HFF-Myc (cell line): ENCODE measurements at regions not wholly inside any gene's neighbourhood (a gene's known extent, or its start where the extent isn't known, plus 50 kb on each side); places are given as distances from the start of the nearest gene placed in this dataset.

Source experiments
- DNase-seq: peaks from one replicate; pipeline ENCODE4 v3.0.0-alpha.2; 2011; ENCODE audit warnings: low read depth; ENCODE audit errors: extremely low read depth
- H3K4me3 ChIP-seq: replicated peaks from 2 replicates; pipeline ENCODE4 v1.5.1; 2011; ENCODE audit warnings: low read depth, mild to moderate bottlenecking, control low read depth, low read length
- TF ChIP-seq, protein P1 (sequence below): IDR thresholded peaks from 2 replicates; pipeline ENCODE4 v1.5.1; 2012; ENCODE audit warnings: mild to moderate bottlenecking, low read depth, low read length, control low read depth; ENCODE audit errors: missing control alignments

DNA sequence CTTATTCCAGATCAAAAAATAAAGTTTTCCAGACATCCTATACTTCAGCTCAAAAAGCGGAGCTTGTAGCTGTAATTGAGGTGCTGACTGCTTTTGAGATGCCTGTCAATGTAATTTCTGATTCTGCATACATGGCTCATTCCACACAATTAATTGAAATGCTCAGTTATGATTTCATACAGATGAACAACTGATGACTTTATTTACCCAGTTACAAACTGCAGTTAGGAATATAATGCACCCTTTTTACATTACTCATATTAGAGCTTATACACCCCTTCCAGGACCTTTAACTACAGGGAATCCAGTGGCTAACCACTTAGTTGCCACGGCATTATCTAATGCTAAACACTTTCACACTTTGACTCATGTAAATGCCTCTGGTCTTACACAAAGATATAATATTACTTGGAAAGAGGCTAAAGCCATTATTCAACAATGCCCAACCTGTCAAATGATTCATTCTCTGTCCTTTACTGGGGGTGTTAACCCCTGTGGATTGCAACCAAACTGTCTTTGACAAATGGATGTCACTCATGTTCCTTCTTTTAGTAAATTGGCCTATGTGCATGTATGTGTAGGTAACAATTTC lies 147.3 kb downstream of the ZNF33B start:
- DNase-seq, result no peak
- H3K4me3 ChIP-seq, result no peak overlapping the region
- TF ChIP-seq, protein P1, sequence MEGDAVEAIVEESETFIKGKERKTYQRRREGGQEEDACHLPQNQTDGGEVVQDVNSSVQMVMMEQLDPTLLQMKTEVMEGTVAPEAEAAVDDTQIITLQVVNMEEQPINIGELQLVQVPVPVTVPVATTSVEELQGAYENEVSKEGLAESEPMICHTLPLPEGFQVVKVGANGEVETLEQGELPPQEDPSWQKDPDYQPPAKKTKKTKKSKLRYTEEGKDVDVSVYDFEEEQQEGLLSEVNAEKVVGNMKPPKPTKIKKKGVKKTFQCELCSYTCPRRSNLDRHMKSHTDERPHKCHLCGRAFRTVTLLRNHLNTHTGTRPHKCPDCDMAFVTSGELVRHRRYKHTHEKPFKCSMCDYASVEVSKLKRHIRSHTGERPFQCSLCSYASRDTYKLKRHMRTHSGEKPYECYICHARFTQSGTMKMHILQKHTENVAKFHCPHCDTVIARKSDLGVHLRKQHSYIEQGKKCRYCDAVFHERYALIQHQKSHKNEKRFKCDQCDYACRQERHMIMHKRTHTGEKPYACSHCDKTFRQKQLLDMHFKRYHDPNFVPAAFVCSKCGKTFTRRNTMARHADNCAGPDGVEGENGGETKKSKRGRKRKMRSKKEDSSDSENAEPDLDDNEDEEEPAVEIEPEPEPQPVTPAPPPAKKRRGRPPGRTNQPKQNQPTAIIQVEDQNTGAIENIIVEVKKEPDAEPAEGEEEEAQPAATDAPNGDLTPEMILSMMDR, result no peak

DNA sequence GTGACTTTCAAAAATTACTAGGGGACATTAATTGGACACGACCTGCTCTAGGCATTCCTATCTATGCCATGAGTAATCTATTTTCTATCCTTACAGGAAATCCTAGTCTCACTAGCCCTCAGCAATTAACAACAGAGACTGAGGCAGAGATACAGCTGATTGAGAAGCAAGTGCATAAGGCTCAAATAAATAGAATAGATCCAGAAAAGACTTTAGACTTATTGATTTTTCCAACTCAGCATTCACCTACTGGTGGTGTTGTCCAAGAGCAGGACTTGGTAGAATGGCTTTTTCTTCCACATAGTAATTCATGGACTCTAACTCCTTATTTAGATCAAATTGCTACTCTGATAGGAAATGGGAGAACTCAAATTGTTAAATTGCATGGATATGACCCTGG lies 148.0 kb downstream of the ZNF33B start:
- H3K4me3 ChIP-seq, result no peak overlapping the region
- DNase-seq, result no peak
- TF ChIP-seq, protein P1, result no peak

DNA sequence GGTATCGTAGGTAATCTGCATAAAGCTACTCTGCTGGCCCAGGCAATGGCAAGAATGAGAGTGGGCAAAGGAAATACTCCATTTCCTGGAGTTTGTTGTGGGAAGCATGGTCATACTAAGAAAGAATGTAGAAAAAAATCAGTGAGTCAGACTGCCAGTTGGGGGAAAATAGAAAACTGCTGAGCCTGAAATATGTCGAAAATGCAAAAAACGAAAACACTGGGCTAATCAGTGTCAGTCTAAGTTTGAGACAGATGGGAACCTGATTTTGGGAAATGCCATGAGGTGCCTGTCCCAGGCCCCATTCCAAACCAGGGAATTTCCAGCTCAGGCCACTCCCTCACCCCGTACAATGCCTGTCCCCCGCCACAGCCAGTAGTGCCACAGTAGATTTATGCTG lies 150.0 kb downstream of the ZNF33B start:
- DNase-seq, result no peak
- H3K4me3 ChIP-seq, result no peak overlapping the region
- TF ChIP-seq, protein P1, result no peak

DNA sequence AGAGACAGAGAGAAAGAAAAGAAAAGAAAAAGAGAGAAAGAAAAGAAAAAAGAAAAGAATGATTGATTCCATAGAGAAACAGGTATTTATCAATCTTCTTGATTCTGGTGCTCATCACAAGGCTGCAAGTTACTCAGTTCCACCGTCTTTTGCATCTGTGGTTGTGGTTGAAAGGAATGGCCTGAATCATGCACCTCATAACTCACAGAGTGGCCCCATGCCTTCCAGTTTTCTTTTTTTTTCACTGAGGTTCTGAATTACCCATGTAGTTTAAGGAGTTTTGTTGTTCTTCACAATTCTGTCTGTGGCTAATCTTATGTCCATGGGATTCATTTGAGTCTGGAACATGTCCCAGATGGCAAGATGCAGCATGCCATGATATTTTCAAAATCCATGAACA lies 156.0 kb downstream of the ZNF33B start:
- DNase-seq, result no peak
- no peak overlapping the region for H3K4me3 ChIP-seq
- TF ChIP-seq, protein P1, result no peak

DNA sequence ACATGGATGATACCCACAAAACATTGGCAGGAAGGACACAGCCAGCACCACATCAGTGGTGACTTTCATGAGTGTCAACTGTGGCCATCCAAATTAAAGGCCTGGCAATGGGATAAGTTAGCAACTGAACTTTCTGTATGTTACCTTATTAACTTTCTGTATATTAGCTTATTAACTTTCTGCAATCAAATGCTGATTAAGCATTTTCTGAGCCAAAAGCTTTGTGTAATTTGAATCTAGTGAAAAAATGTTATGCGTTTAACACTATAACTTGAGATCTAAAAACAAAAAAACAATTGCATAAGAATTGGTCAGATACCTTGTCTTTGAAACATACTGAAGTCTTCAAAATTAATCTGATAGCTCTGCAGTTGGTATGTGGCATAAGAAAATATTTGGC lies 159.3 kb downstream of the ZNF33B start:
- DNase-seq, result no peak
- TF ChIP-seq, protein P1, result no peak
- no peak overlapping the region for H3K4me3 ChIP-seq

DNA sequence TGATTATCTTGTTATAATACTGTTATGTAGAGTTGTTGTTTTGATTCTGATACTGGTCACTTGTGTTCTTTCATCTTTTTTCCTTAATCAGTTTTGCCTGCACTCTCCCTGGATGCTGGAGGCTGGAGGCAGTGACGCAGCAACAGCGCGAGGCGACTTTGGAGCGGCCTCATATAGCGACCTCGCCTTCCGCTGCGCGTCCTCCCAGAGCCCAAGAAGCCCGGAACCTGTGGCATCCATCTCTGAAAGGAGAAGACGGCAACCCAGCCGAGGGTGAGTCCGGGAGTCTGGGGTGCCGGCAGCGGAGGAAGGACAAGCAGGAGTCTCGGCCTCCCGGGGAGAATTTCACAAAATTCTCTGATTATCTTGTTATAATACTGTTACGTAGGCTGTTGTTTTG lies 161.2 kb downstream of the ZNF33B start:
- TF ChIP-seq, protein P1, result no peak
- no peak for DNase-seq
- H3K4me3 ChIP-seq, result peak overlapping the region; percentile 74

DNA sequence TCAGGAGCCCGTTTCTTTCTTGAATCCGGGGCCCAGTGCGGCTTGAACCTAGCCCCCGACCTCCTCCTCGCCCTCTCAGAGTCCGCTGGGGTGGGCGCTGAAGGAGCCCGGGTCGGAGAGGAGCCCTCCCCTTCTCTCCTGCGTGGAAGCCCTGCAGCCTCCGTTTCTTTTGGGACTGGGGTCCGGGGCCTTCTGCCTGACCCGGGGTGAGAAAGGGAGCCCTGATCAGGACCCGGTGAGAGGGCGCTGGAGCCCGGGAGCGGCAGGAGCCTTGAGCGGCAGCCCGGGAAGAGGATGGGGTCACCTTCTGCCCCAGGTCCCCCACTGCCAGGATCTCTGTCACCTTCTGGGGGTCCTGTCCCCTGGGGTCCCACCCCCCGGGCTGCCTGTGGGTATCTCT lies 162.3 kb downstream of the ZNF33B start:
- peak overlapping the region; percentile 74 for H3K4me3 ChIP-seq
- DNase-seq, result no peak
- TF ChIP-seq, protein P1, result no peak
